ENCODE measurements at regions not wholly inside any gene's neighbourhood (a gene's known extent, or its start where the extent isn't known, plus 50 kb on each side); places are given as distances from the start of the nearest gene placed in this dataset.
A peak's percentile ranks its signal among the peaks of the same experiment; 100 is the strongest.

DNA sequence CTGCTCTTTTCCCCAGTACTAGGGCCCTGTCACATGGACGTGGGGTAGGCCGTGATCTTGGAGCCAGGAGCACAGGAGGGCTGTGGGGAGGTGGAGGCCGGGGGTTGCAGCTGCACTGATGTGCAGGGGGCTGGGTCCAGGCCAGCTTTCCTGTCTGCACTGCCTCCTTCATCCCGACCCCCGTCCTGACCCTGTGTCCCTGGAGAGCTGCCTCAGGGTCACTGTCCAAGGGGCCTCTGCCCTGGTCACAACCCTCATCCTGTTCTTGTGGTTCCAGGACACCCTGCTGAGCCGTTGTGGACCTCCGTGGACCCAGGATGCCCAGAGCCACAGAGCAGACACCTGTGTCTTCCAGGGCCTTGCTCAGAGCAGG lies 91.7 kb upstream of the ADRA2C start:
- intact Hi-C loops (cut with DNase I): no loop called here
- DNase-seq (ENCODE audit: low spot score): peak; percentile 49

- DNase-seq (ENCODE audit: low spot score): peak; percentile 60
- intact Hi-C loops (cut with DNase I): no loop called here
Observed at GRCh38 chr4:3673716-3674478, 92.3 kb upstream of the ADRA2C start.

DNA sequence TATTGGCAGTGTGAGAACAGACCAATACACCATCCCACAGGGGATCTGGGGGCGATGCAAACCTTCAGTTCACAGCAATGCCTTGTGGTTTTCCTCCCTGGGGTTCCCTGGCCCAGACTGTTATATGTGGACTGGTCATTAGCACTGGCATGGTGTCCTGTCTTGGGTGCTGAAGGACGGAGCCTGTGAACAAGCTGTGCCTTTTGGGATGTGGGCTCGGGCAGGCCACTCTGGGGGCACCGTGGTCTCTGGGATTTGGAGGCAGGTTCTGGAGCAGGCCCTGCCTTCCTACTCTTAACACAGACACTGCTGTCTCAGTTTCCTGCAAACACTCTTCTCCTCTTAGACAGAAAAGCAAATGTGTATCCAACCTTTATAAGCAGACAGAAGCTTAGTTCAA lies 93.0 kb upstream of the ADRA2C start:
- intact Hi-C loops (cut with DNase I): no loop called here
- peak; percentile 58 for DNase-seq (ENCODE audit: low spot score)

GRCh38 chr4:3672465-3672831 lies 93.7 kb upstream of the ADRA2C start:
- DNase-seq (ENCODE audit: low spot score): peak; percentile 12
- intact Hi-C loops (cut with DNase I): no loop called here

DNA sequence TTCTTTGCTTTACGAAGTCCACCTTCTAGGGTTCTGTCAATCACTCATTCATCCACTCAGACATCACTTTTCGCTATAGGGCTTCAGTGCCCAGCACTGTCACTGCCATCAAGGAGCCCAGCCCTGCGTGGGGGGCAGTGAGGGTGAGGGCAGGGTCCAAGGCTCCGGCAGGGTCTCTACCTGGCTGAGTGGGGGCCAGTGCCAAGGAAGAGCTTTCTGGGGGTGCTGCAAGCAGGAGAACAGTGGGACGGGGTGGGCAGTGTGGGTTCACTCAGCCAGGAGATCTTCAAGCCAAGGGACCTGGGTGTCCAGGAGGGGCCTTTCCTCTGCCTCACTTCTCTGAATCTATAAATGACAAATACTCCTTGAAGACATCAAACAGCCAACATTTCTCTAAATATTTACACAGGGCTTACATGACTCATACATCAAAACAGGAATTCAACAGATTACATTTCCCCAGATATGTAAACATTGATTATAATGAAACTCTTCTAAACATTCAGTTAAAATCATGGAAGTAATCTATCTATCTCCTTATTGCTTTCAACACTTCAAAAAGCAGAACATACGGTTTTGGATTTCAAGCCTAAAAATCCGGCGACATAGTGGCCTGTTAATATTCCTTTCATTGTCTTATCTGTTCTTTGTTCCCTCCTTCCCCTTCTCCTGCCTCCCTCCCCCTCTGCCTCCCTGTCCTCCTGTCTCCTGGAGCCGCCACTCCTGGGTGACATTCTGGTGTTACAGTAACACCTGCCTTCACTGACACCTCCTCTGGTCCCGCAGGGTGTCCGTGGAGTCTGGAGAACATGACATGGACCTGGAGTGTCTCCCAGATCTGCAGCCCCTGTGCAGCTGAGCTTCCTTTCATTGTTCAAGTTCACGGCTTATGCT lies 94.4 kb upstream of the ADRA2C start:
- DNase-seq (ENCODE audit: low spot score): peak; percentile 71
- intact Hi-C loops (cut with DNase I): no loop called here

DNA sequence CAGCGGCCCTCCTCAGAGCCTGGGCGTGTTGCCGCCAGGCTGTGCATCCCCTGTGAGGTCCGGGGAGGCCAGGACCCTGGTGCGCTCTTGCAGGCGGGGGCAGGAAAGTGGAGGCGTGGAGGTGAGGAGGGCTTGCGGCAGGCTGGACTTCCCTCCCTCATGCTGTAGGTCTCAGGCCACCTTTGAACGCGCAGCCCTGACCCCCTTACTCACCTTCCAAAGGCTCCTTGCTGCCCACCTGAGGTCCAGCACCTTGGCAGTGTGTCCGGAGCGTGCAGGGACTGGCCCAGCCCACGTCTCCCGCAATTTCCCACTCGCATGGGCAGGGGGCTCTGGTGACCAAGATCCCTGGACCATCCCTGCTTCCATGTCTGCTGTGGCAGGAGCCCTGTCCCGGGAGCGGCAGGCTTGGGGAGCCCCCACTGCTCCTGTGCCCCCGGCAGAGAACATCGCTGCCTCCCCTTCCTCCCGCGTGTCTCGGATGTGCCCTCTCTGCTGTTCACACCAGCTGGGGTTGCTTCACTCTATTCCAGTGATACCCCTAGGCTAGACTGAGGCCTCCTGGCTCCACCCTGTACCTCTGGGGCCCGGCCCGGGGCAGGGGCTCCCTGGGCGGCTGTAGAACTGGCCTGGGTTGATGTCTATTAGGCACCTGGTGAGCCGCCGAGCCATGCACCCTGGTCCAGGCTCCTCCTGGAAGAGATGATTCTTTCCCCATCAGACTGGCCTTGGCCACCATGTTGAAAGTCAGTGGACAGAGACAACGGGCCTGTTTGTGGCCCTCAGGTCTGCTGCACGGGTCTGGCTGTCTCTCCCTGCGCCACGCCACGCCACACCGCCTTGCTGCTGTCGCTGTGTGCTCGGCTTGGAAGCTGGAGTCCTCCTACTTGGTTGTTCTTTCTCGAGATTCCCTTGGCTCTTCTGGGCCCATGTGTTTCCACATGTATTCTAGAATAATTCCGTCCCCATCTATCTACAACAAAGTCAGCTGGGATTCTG lies 95.4 kb upstream of the ADRA2C start:
- peak; percentile 64 for DNase-seq (ENCODE audit: low spot score)
- intact Hi-C loops (cut with DNase I): no loop called here

DNA sequence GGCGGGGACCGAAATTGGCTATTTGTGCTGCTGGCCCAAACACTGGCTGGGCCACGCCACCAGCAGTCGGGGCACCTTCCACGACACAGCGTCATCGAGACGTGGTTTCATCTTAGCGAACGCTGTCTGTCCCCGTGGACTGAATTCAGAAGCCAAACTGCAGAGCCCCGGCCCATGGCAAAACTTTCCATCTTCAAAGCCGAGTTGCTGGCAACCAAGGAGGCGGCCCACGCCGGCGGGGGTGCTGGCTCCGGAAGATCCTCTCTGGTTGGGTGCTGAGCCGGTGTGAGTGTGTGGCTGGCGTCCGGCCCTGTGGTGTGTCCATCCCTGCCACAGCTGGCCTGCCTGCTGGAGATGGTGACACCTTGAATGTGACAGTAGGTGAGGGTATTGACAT lies 96.6 kb upstream of the ADRA2C start:
- intact Hi-C loops (cut with DNase I): loop anchor here in 1 of 2 donors (5.0 kb wide), 1 partner anchor 33 kb away; no protein-coding TSS in a partner anchor
- no peak for DNase-seq (ENCODE audit: low spot score)

- intact Hi-C loops (cut with DNase I): loop anchor here in 1 of 2 donors (5.0 kb wide), 1 partner anchor 33 kb away; no protein-coding TSS in a partner anchor
- no peak for DNase-seq (ENCODE audit: low spot score)
Observed at GRCh38 chr4:3668825-3669552, 97.2 kb upstream of the ADRA2C start.

- DNase-seq (ENCODE audit: low spot score): no peak
- intact Hi-C loops (cut with DNase I): loop anchor here in 1 of 2 donors (5.0 kb wide), 1 partner anchor 35 kb away; no protein-coding TSS in a partner anchor
Observed at GRCh38 chr4:3667258-3667657, 98.9 kb upstream of the ADRA2C start.

GRCh38 chr4:3666263-3666662 lies 99.9 kb upstream of the ADRA2C start:
- DNase-seq (ENCODE audit: low spot score): no peak
- intact Hi-C loops (cut with DNase I): loop anchor here in 1 of 2 donors (5.0 kb wide), 1 partner anchor 36 kb away; no protein-coding TSS in a partner anchor

- no peak for DNase-seq (ENCODE audit: low spot score)
- intact Hi-C loops (cut with DNase I): loop anchor here in 1 of 2 donors (5.0 kb wide), 1 partner anchor 37 kb away; no protein-coding TSS in a partner anchor
Observed at GRCh38 chr4:3665360-3665891, 100.8 kb upstream of the ADRA2C start.

- intact Hi-C loops (cut with DNase I): no loop called here
- no peak for DNase-seq (ENCODE audit: low spot score)
Observed at GRCh38 chr4:3663791-3664190, 102.4 kb upstream of the ADRA2C start.

DNA sequence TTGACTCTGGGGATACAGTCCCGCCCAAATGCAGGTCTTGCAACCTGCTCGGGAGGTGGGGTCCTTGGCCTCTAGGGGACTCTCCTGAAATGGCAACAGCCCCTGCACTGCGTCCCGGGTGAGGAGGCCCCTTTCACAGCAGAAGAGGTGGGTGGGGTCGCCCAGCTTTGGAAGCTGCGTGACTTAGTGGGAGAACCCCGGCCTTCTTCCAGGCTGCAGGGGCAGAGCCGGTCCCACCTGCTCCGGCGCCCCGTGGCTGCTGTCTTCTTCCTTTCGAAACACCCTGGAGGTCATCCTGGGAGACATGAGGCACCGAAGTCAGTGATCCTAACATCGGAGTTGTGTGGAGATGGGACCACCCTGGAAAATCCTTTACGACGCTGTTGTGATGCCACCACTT lies 103.7 kb upstream of the ADRA2C start:
- no peak for DNase-seq (ENCODE audit: low spot score)
- intact Hi-C loops (cut with DNase I): no loop called here

GRCh38 chr4:3661989-3662388 lies 104.2 kb upstream of the ADRA2C start:
- no peak for DNase-seq (ENCODE audit: low spot score)
- intact Hi-C loops (cut with DNase I): no loop called here

DNA sequence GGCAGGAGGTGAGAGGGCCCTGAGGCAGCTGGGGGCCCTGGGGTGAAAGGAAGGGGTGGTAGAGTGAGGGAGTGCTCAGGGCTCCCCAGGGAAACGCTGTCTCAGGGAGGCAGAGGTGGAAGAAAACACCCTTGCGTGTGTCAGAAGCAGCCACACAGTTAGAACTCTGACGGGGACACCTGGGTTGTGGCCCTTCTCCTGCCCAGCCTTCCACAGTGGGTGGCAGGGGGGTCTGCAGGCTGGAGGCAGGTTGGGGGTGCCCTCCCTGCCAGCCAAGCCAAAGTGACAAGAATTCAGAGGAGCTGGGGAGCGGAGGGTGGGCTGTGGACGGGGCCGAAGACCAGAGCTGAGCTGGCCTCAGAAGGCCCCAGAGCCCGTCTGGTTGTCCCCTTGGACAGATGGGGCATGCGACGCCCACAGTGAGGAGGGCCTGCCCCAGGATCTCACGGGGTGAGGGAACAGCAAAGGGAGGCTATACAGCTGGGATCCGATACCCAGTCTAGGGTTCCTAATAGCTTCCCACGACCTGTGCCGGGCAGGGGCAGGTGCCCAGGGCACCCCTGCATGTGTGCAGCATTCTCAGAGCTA lies 105.2 kb upstream of the ADRA2C start:
- intact Hi-C loops (cut with DNase I): no loop called here
- DNase-seq (ENCODE audit: low spot score): no peak

GRCh38 chr4:3660086-3660927 lies 105.9 kb upstream of the ADRA2C start:
- intact Hi-C loops (cut with DNase I): no loop called here

GRCh38 chr4:3659131-3659530 lies 107.1 kb upstream of the ADRA2C start:
- intact Hi-C loops (cut with DNase I): no loop called here
- DNase-seq (ENCODE audit: low spot score): no peak

More at GRCh38 chr4:3660086-3660927, 105.9 kb upstream of the ADRA2C start:
- DNase-seq (ENCODE audit: low spot score): no peak

All from posterior vena cava (tissue), 2 donors.